ENCODE measurements at regions not wholly inside any gene's neighbourhood (a gene's known extent, or its start where the extent isn't known, plus 50 kb on each side); places are given as distances from the start of the nearest gene placed in this dataset.
A peak's percentile ranks its signal among the peaks of the same experiment; 100 is the strongest.

DNA sequence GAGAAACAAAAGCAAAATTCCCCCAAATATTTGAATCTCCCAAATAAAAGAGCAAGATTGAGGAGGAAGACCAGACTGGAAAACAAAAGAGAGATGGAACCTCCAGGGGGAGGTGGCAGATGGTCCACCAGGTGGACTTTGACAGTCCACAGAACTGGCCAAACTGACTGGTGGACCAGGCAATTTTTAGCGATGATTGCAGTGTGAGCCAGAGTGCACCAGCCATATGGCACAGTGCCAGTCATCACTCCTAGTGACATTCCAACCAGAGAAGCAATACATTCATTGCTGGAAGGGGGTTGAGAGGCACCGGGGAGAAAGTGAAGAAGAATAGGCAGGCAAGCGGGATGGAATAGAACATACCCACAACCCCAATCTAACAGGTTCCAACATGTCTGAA lies 182.9 kb downstream of the EXOC5 start:
- ATAC-seq (no peak), DNase-seq (peak in 1 of 3 donors; percentile 45)
- WGBS, result 56% methylated on average over 3 of the region's 3 CpGs
- no peaks in the 10 kb centered on the region for H3K27me3 ChIP-seq (ENCODE audit: control insufficient read depth, insufficient read depth)
- intact Hi-C loops (cut with DNase I), result no loop called here
- no peaks in the 10 kb centered on the region for H3K4me1 ChIP-seq (ENCODE audit: control insufficient read depth, insufficient read depth, low read length)
- H3K9me3 ChIP-seq (ENCODE audit: control insufficient read depth, low read length), result no peaks in the 10 kb centered on the region
- H3K27ac ChIP-seq (ENCODE audit: low read length), result no peak overlapping the region
- no peak overlapping the region for H3K4me3 ChIP-seq (ENCODE audit: low read length)

DNA sequence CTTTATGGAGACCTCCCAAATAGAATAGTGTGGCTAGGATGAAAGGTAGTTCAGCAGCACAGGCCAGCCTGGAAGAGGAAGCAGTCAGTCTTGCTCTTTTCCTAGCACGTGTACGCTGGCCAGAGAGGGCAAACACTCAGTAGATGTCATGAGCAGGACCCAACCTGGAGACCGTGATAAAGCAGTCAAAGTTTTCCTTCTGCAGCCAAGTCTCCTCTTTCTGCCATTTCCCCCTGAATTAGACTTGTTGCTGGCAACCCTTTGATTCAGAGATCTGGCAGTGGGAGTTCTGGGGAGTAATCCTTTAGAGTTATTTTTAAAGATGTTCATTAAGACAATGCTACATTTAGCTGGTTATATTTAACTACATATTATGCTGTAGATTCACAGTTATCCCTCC lies 183.7 kb downstream of the EXOC5 start:
- 48% methylated on average over 3 of the region's 3 CpGs for WGBS
- H3K4me1 ChIP-seq (ENCODE audit: control insufficient read depth, insufficient read depth, low read length), result no peaks in the 10 kb centered on the region
- intact Hi-C loops (cut with DNase I), result no loop called here
- H3K27me3 ChIP-seq (ENCODE audit: control insufficient read depth, insufficient read depth), result no peaks in the 10 kb centered on the region
- no peaks in the 10 kb centered on the region for H3K9me3 ChIP-seq (ENCODE audit: control insufficient read depth, low read length)
- no peak for ATAC-seq
- H3K27ac ChIP-seq (ENCODE audit: low read length), result no peak overlapping the region
- no peak overlapping the region for H3K4me3 ChIP-seq (ENCODE audit: low read length)
- DNase-seq, result no peak

DNA sequence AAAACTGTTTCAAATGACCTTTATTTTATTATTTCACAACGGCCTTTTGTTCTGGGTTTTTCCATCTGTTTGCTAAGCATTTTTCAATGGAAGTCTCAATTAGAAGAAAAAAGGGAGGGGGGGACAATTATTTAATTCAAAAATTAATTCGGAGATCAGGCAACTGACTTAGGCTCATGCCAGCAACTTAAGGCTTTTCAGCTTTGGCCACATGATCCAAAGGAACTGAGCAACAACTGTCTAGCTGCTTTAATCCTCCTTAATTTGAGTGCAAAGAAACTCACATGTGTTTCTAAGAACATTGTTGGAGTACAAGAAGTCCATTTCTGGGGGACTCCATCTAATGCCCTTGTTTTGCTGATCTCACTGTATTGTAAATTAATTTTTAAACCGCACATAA lies 188.0 kb downstream of the EXOC5 start:
- Histone ChIP-seq H3K4me3 (ENCODE audit: low read length) (no peak overlapping the region), H3K27me3 (ENCODE audit: control insufficient read depth, insufficient read depth) (no peaks in the 10 kb centered on the region)

DNA sequence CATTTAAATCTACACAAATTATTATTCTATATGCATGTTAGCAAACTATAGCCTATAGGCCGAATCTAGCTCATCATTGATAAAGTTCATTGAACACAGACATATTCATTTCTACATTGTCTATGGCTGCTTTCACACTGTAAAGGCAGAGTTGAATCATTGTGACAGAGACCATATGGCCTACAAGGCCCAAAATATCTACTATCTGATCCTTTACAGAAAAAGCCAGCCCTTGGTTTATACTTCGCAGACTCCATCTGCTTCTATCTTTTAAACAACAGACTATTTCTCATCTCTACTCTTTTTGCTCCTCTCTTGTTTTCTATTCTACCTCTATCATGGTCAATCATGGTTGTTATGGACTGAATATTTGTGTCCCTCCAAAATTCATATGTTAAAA lies 190.7 kb downstream of the EXOC5 start:
- no peak overlapping the region for H3K27ac ChIP-seq (ENCODE audit: low read length)
- WGBS, result 90% methylated on average over 2 of the region's 2 CpGs
- H3K27me3 ChIP-seq (ENCODE audit: control insufficient read depth, insufficient read depth), result no peaks in the 10 kb centered on the region

More for the DNA sequence above, 188.0 kb downstream of the EXOC5 start:
- H3K4me1 ChIP-seq (ENCODE audit: control insufficient read depth, insufficient read depth, low read length), result no peaks in the 10 kb centered on the region
- no peak overlapping the region for H3K27ac ChIP-seq (ENCODE audit: low read length)
- ATAC-seq, result no peak
- 76% methylated on average over 3 of the region's 3 CpGs for WGBS
- no peaks in the 10 kb centered on the region for H3K9me3 ChIP-seq (ENCODE audit: control insufficient read depth, low read length)
- no peak for DNase-seq
- intact Hi-C loops (cut with DNase I), result no loop called here

DNA sequence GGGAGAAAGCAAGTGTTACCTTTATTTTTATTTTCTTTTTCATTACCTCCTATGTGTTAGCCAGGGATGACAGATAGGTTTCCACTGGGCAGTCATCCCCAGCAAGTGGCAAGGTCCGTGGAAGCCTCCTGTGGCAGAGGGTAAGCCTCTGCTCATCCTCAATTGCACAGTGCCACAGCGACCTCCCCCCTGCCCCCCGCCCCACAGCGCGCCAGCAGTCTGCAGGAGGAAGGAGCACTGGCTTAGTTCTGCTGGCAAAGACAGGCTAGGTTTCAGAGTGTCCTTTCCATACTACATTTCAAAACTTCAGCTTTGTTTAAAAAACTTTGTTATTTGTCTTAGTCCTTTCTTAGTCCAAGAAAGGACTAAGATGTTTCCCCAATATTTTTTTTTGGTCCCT lies 194.7 kb downstream of the EXOC5 start:
- Histone ChIP-seq H3K4me1 (ENCODE audit: control insufficient read depth, insufficient read depth, low read length) (no peaks in the 10 kb centered on the region), H3K27me3 (ENCODE audit: control insufficient read depth, insufficient read depth) (peaks cover 2% of the 10 kb centered on the region), H3K9me3 (ENCODE audit: control insufficient read depth, low read length) (no peaks in the 10 kb centered on the region), H3K27ac (ENCODE audit: low read length) (no peak overlapping the region), H3K4me3 (ENCODE audit: low read length) (no peak overlapping the region)
- DNase-seq (no peak), ATAC-seq (no peak)
- intact Hi-C loops (cut with DNase I), result no loop called here
- WGBS, result 60% methylated on average over 5 of the region's 5 CpGs

More for the DNA sequence above, 190.7 kb downstream of the EXOC5 start:
- ATAC-seq (no peak), DNase-seq (no peak)
- Histone ChIP-seq H3K9me3 (ENCODE audit: control insufficient read depth, low read length) (no peaks in the 10 kb centered on the region), H3K4me3 (ENCODE audit: low read length) (no peak overlapping the region), H3K4me1 (ENCODE audit: control insufficient read depth, insufficient read depth, low read length) (no peaks in the 10 kb centered on the region)
- intact Hi-C loops (cut with DNase I), result no loop called here

DNA sequence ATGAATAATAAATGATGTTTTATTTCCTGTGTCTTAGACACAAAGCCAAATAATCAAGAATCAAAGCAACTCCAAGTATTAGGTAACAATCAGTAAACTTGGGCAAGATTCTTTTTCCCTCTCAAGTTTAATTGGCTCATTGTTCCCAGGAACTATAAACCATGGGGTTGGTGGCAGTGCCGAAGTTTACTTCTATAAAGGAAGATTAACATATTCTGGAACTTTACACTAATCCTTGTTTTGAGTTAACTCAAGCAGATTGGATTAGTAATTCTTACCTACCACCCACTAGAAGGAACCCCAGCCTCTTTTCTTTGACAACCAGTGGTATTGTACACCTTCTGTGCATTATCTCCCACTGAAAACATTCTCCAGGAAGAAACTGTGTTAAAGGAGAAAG lies 197.1 kb downstream of the EXOC5 start:
- DNase-seq, result no peak
- 73% methylated on average over 1 of the region's 1 CpG for WGBS
- Histone ChIP-seq H3K4me1 (ENCODE audit: control insufficient read depth, insufficient read depth, low read length) (no peaks in the 10 kb centered on the region), H3K27ac (ENCODE audit: low read length) (no peak overlapping the region), H3K4me3 (ENCODE audit: low read length) (no peak overlapping the region), H3K27me3 (ENCODE audit: control insufficient read depth, insufficient read depth) (peaks cover 2% of the 10 kb centered on the region), H3K9me3 (ENCODE audit: control insufficient read depth, low read length) (no peaks in the 10 kb centered on the region)
- intact Hi-C loops (cut with DNase I), result no loop called here
- no peak for ATAC-seq

DNA sequence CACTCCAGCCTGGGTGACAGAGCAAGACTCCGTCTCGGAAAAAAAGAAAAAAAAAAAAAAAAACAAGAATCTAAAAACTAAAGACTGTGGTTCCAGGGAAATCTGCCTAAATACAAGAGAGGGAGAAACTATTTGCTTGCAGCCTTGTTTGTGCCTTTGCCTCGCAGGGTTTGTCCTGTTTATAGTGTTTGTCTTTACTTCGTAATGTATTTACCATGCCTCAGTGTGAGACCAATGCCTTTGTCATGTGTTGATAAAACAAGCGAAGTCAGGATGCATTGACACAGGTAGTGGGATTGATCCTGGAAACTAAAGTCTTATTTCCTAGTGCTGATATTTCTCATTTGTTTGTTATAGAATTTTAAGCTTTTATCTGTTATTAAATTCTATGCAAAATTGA lies 199.0 kb downstream of the EXOC5 start:
- H3K27me3 ChIP-seq (ENCODE audit: control insufficient read depth, insufficient read depth), result peaks cover 2% of the 10 kb centered on the region
- no peak overlapping the region for H3K4me3 ChIP-seq (ENCODE audit: low read length)
- intact Hi-C loops (cut with DNase I), result no loop called here
- DNase-seq (no peak), ATAC-seq (no peak)
- WGBS, result 78% methylated on average over 5 of the region's 5 CpGs
- H3K27ac ChIP-seq (ENCODE audit: low read length), result no peak overlapping the region
- H3K9me3 ChIP-seq (ENCODE audit: control insufficient read depth, low read length), result no peaks in the 10 kb centered on the region
- H3K4me1 ChIP-seq (ENCODE audit: control insufficient read depth, insufficient read depth, low read length), result no peaks in the 10 kb centered on the region

DNA sequence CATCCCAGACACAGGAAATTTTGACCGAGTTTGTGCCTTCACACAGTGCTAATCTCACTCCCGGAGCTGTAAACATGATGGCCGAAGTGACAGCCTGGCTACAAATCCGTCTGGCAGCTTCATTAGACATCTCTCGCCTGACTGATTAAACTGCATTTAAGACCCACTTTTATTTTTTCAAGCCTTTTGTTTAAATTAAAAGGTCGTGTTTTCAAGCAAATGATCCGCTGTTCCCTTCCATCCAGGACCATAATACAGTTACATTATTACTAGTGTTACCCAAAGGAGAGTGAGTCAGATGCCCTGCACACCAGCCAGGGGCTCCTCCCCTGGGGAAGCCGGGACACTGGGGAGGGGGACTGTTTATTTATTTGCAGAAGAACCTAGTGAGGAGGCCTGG lies 200.2 kb downstream of the EXOC5 start:
- peaks cover 2% of the 10 kb centered on the region for H3K27me3 ChIP-seq (ENCODE audit: control insufficient read depth, insufficient read depth)
- 20% methylated on average over 8 of the region's 8 CpGs for WGBS
- no peaks in the 10 kb centered on the region for H3K9me3 ChIP-seq (ENCODE audit: control insufficient read depth, low read length)
- intact Hi-C loops (cut with DNase I), result no loop called here
- DNase-seq, result no peak
- no peaks in the 10 kb centered on the region for H3K4me1 ChIP-seq (ENCODE audit: control insufficient read depth, insufficient read depth, low read length)
- ATAC-seq, result no peak
- H3K27ac ChIP-seq (ENCODE audit: low read length), result no peak overlapping the region
- no peak overlapping the region for H3K4me3 ChIP-seq (ENCODE audit: low read length)

DNA sequence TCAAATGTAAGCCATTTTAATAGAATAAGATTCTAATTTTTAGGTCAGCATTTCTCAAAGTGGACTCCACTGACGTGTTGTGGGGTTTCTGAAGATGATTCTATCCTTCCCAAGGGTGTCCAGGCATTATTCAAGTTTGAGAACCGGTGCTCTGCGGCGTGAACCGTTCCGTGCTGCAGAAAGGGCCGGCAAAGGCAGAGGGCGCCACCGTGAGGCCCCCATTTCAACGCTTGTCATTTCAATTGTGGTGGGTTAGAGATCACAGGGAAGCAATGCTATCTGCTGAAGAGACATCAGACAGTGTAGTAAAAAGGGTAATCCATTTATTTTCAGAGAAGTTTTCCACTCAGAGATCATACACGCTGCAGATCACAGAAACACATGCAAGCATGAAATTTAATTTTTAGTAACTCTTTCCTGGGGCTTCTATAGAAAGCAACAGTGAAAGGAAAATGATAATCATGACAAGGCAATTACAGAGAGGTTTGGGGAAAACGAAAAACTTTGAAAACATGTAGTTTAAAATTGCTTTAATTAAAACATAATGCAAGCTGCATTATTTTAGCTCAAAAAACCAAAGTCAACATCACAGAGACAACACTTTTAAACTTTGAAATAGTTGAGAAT lies 201.7 kb downstream of the EXOC5 start:
- Histone ChIP-seq H3K9me3 (ENCODE audit: control insufficient read depth, low read length) (no peaks in the 10 kb centered on the region), H3K27me3 (ENCODE audit: control insufficient read depth, insufficient read depth) (peaks cover 2% of the 10 kb centered on the region), H3K4me1 (ENCODE audit: control insufficient read depth, insufficient read depth, low read length) (no peaks in the 10 kb centered on the region), H3K27ac (ENCODE audit: low read length) (no peak overlapping the region), H3K4me3 (ENCODE audit: low read length) (no peak overlapping the region)
- ATAC-seq (peak in 1 of 2 donors; percentile 47), DNase-seq (peak; percentile 23 to 71 (median 68))
- intact Hi-C loops (cut with DNase I), result no loop called here
- 12% methylated on average over 12 of the region's 12 CpGs for WGBS

DNA sequence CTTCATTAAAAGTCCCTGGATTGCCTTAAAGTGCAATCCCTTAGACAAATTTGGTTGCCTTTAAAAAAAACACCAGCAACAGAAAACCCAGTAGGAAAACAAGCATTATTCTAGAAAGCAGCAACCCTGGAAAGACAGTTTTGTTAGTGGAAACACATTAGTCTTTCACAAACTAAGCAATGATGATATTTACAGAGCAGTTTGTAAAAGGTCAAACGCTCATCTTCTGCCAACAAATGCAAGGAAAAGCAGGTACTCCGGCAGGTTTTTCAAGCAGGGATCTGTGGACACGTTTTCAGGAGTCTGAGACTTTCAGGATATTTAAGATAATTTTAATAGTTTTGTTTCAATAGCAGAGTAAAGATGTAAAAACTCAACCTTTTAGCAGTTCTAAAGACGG lies 202.2 kb downstream of the EXOC5 start:
- H3K4me3 ChIP-seq (ENCODE audit: low read length), result no peak overlapping the region
- DNase-seq (no peak), ATAC-seq (no peak)
- no peaks in the 10 kb centered on the region for H3K9me3 ChIP-seq (ENCODE audit: control insufficient read depth, low read length)
- 56% methylated on average over 4 of the region's 4 CpGs for WGBS
- no peaks in the 10 kb centered on the region for H3K4me1 ChIP-seq (ENCODE audit: control insufficient read depth, insufficient read depth, low read length)
- intact Hi-C loops (cut with DNase I), result no loop called here
- H3K27ac ChIP-seq (ENCODE audit: low read length), result no peak overlapping the region
- peaks cover 2% of the 10 kb centered on the region for H3K27me3 ChIP-seq (ENCODE audit: control insufficient read depth, insufficient read depth)

DNA sequence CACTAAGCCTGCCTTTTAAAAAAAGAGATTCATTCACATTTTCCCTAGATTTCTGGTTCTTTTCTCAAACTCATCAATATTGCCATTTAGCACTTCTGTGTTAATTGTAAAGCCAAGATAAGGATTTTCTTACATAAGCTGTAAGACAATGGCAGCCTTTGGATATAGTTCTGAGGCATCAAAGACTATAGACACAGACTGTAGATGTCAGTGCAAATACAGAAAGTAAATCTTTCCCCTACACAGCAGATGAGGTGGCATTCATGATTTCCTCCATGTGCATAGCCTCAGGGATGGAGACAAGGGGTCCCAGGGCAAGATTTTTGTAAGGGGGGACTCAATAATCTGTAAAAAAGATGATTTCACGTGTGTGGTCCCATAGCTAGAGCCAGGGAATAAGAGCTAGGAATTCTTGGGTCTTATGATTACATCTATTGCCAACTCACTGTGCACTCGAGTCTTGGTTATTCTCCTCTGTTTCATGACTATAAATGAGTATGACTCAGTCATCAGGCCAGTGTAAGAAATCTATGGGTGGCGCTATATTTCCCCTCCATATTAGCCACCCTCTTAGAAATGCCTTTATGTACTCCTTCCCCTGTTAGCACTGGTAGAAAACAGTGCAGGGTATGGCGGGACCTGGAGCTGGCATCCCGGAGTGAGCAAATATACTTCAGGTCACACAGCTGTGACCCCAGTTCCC lies 207.5 kb downstream of the EXOC5 start:
- no peak overlapping the region for H3K4me3 ChIP-seq (ENCODE audit: low read length)
- WGBS, result 85% methylated on average over 5 of the region's 5 CpGs
- H3K27ac ChIP-seq (ENCODE audit: low read length), result no peak overlapping the region
- no peaks in the 10 kb centered on the region for H3K4me1 ChIP-seq (ENCODE audit: control insufficient read depth, insufficient read depth, low read length)
- no peak for DNase-seq
- no peaks in the 10 kb centered on the region for H3K27me3 ChIP-seq (ENCODE audit: control insufficient read depth, insufficient read depth)
- intact Hi-C loops (cut with DNase I), result no loop called here
- no peak for ATAC-seq
- no peaks in the 10 kb centered on the region for H3K9me3 ChIP-seq (ENCODE audit: control insufficient read depth, low read length)
